IMR-90 (cell line): ENCODE measurements at regions not wholly inside any gene's neighbourhood (a gene's known extent, or its start where the extent isn't known, plus 50 kb on each side); places are given as distances from the start of the nearest gene placed in this dataset.

ENCODE experiments used
- ATAC-seq: fragments of 200-7000 bp; cut with Tn5 transposase; 2 replicates; pipeline ENCODE4 v1.9.1; 2020; ENCODE audit warnings: low read depth, mild to moderate bottlenecking, moderate library complexity
- BruUV-seq: library from RNA; stranded (reverse); fragments of 400-500 nt; replicated peaks from 2 replicates; lab custom pipeline; 2021; lab: Mats Ljungman, UMichigan
- CTCF ChIA-PET: fragments of 300-600 bp; formaldehyde crosslinking; extraction: SDS; loops from one replicate; lab custom pipeline; 2021; ENCODE audit warnings: antibody characterized with exemption; lab: Yijun Ruan, JAX
- POLR2A ChIA-PET: fragments of 300-600 bp; sonication (Branson Sonifier 250); formaldehyde crosslinking; loops from one replicate; lab custom pipeline; 2022; ENCODE audit warnings: antibody characterized with exemption; ENCODE audit not compliant: unreplicated experiment; lab: Charles Lee
- DNase-seq: peaks from one replicate; pipeline ENCODE4 v3.0.0; 2013
- H2AFZ ChIP-seq: replicated peaks from 2 replicates; pipeline ENCODE3; 2013; ENCODE audit warnings: low read length, mild to moderate bottlenecking; ENCODE audit not compliant: poor library complexity
- H2AK5ac ChIP-seq: 2 replicates; pipeline ENCODE4 v1.6.1; 2013; ENCODE audit warnings: low read depth, low read length, inconsistent platforms
- H2AK9ac ChIP-seq: replicated peaks from 2 replicates; pipeline ENCODE3; 2013; ENCODE audit warnings: mild to moderate bottlenecking, low read depth, low read length, moderate library complexity; ENCODE audit not compliant: poor library complexity
- H2BK120ac ChIP-seq: 2 replicates; pipeline ENCODE4 v1.6.1; 2013; ENCODE audit warnings: low read depth, low read length, inconsistent platforms
- H2BK15ac ChIP-seq: 3 replicates; pipeline ENCODE4 v1.6.1; 2013; ENCODE audit warnings: low read depth, low read length, inconsistent platforms
- H2BK20ac ChIP-seq: 2 replicates; pipeline ENCODE4 v1.6.1; 2013; ENCODE audit warnings: low read depth, mild to moderate bottlenecking, inconsistent platforms, low read length, moderate library complexity
- H2BK5ac ChIP-seq: 2 replicates; pipeline ENCODE4 v1.6.1; 2013; ENCODE audit warnings: mild to moderate bottlenecking, low read depth, low read length, inconsistent platforms; ENCODE audit not compliant: poor library complexity, severe bottlenecking
- H3K14ac ChIP-seq: replicated peaks from 2 replicates; pipeline ENCODE4 v1.6.1; 2013; ENCODE audit warnings: low read depth, low read length, inconsistent platforms
- H3K18ac ChIP-seq: 2 replicates; pipeline ENCODE4 v1.6.1; 2013; ENCODE audit warnings: low read depth, low read length, control low read depth
- H3K23ac ChIP-seq: 2 replicates; pipeline ENCODE4 v1.6.1; 2013; ENCODE audit warnings: low read depth, low read length, inconsistent platforms
- H3K27ac ChIP-seq: 2 replicates; pipeline ENCODE4 v1.5.1; 2013; ENCODE audit warnings: mild to moderate bottlenecking, control low read depth, low read length; ENCODE audit not compliant: insufficient read depth
- H3K27me3 ChIP-seq: 2 replicates; pipeline ENCODE4 v1.6.1; 2013; ENCODE audit warnings: low read length; ENCODE audit not compliant: control insufficient read depth, insufficient read depth
- H3K36me3 ChIP-seq: 2 replicates; pipeline ENCODE4 v1.6.1; 2013; ENCODE audit warnings: low read length, mixed read lengths; ENCODE audit not compliant: control insufficient read depth, insufficient read depth
- H3K4ac ChIP-seq: 2 replicates; pipeline ENCODE4 v1.6.1; 2013; ENCODE audit warnings: low read depth, low read length, inconsistent platforms
- H3K4me1 ChIP-seq: 2 replicates; pipeline ENCODE4 v1.6.1; 2013; ENCODE audit warnings: low read length, mixed read lengths; ENCODE audit not compliant: control insufficient read depth, insufficient read depth
- H3K4me2 ChIP-seq: 2 replicates; pipeline ENCODE4 v1.6.1; 2013; ENCODE audit warnings: low read depth, mild to moderate bottlenecking, control low read depth, low read length, moderate library complexity
- H3K4me3 ChIP-seq: 2 replicates; pipeline ENCODE4 v1.5.1; 2013; ENCODE audit warnings: low read depth, mild to moderate bottlenecking, control low read depth, low read length, moderate library complexity; ENCODE audit not compliant: insufficient read depth
- H3K56ac ChIP-seq: 2 replicates; pipeline ENCODE4 v1.6.1; 2013; ENCODE audit warnings: low read length, inconsistent platforms; ENCODE audit not compliant: insufficient read depth; ENCODE audit errors: extremely low read depth
- H3K79me1 ChIP-seq, 2 experiments: 2 replicates each; pipeline ENCODE4 v1.6.1; 2013; ENCODE audit warnings: low read length in 2 of 2, inconsistent platforms in 1 of 2, low read depth in 1 of 2
- H3K9ac ChIP-seq: 2 replicates; pipeline ENCODE4 v1.6.1; 2013; ENCODE audit warnings: low read depth, low read length, control low read depth
- H3K9me1 ChIP-seq: 2 replicates; pipeline ENCODE4 v1.6.1; 2013; ENCODE audit warnings: low read length, inconsistent platforms; ENCODE audit not compliant: insufficient read depth
- H3K9me3 ChIP-seq: 2 replicates; pipeline ENCODE4 v1.6.1; 2013; ENCODE audit warnings: low read length; ENCODE audit not compliant: control insufficient read depth, insufficient read depth
- H4K20me1 ChIP-seq: 2 replicates; pipeline ENCODE4 v1.6.1; 2013; ENCODE audit warnings: low read length, inconsistent platforms; ENCODE audit not compliant: insufficient read depth
- H4K5ac ChIP-seq: 2 replicates; pipeline ENCODE4 v1.6.1; 2013; ENCODE audit warnings: mild to moderate bottlenecking, low read depth, low read length, control low read depth
- H4K8ac ChIP-seq, 2 experiments: 2 replicates each; pipeline ENCODE4 v1.6.1; 2013; ENCODE audit warnings: low read depth in 2 of 2, low read length in 2 of 2, control low read depth in 1 of 2, inconsistent platforms in 1 of 2
- H4K91ac ChIP-seq: 2 replicates; pipeline ENCODE4 v1.6.1; 2013; ENCODE audit warnings: low read depth, low read length, inconsistent platforms; ENCODE audit not compliant: insufficient read depth
- BHLHE40 ChIP-seq: fragments of 150-350 bp; IDR thresholded peaks from 2 replicates; pipeline ENCODE4 v1.6.1; 2016; ENCODE audit warnings: mild to moderate bottlenecking, low read depth, low read length
- CEBPB ChIP-seq: IDR thresholded peaks from 2 replicates; pipeline ENCODE4 v1.6.1; 2012; ENCODE audit warnings: low read depth, low read length, improper control_type of control experiment
- CHD1 ChIP-seq: IDR thresholded peaks from 2 replicates; pipeline ENCODE4 v1.6.1; 2012; ENCODE audit warnings: low read depth, low read length, improper control_type of control experiment
- CTCF ChIP-seq: conservative IDR thresholded peaks from 2 replicates; pipeline ENCODE4 v1.5.1; 2012; ENCODE audit warnings: mild to moderate bottlenecking, low read depth, low read length, improper control_type of control experiment
- ELK1 ChIP-seq: fragments of 150-350 bp; IDR thresholded peaks from 2 replicates; pipeline ENCODE4 v1.6.1; 2016; ENCODE audit warnings: low read depth, mild to moderate bottlenecking, low read length, moderate library complexity, borderline replicate concordance
- FOS ChIP-seq: fragments of 150-350 bp; IDR thresholded peaks from 2 replicates; pipeline ENCODE4 v1.6.1; 2016; ENCODE audit warnings: low read depth, low read length
- MAFK ChIP-seq: IDR thresholded peaks from 2 replicates; pipeline ENCODE4 v1.6.1; 2012; ENCODE audit warnings: low read depth, low read length, improper control_type of control experiment
- MAZ ChIP-seq: IDR thresholded peaks from 2 replicates; pipeline ENCODE4 v1.6.1; 2012; ENCODE audit warnings: low read depth, mild to moderate bottlenecking, low read length, improper control_type of control experiment, moderate library complexity, borderline replicate concordance
- MXI1 ChIP-seq: IDR thresholded peaks from 2 replicates; pipeline ENCODE4 v1.6.1; 2012; ENCODE audit warnings: low read depth, mild to moderate bottlenecking, low read length, moderate library complexity, borderline replicate concordance
- NFE2L2 ChIP-seq: fragments of 150-350 bp; IDR thresholded peaks from 2 replicates; pipeline ENCODE4 v1.6.1; 2016; ENCODE audit warnings: low read depth, mild to moderate bottlenecking, low read length
- POLR2A ChIP-seq: IDR thresholded peaks from 2 replicates; pipeline ENCODE4 v1.6.1; 2012; ENCODE audit warnings: mild to moderate bottlenecking, low read depth, low read length
- RAD21 ChIP-seq: IDR thresholded peaks from 2 replicates; pipeline ENCODE4 v1.6.1; 2012; ENCODE audit warnings: low read length, improper control_type of control experiment
- RCOR1 ChIP-seq: IDR thresholded peaks from 2 replicates; pipeline ENCODE4 v1.6.1; 2012; ENCODE audit warnings: mild to moderate bottlenecking, low read length, improper control_type of control experiment; ENCODE audit not compliant: insufficient replicate concordance
- RFX5 ChIP-seq: IDR thresholded peaks from 2 replicates; pipeline ENCODE4 v1.8.0; 2012; ENCODE audit warnings: low read depth, mild to moderate bottlenecking, low read length, moderate library complexity
- SMC3 ChIP-seq: fragments of 150-350 bp; IDR thresholded peaks from 2 replicates; pipeline ENCODE4 v1.6.1; 2016; ENCODE audit warnings: low read depth, mild to moderate bottlenecking, antibody characterized with exemption, low read length, moderate library complexity
- WGBS, 2 experiments: methylation state at CpG; one replicate each; pipeline versions ENCODE4 v1.1.5 to v1.1.7; 2013; ENCODE audit warnings: missing lambda C conversion rate in 2 of 2; ENCODE audit not compliant: insufficient read length in 1 of 2; ENCODE audit errors: extremely low coverage in 2 of 2; 5-methylcytosine and 5-hydroxymethylcytosine counted together
- dilution Hi-C: fragments of 300-500 bp; cut with HindIII; formaldehyde crosslinking; loops from one replicate; pipeline ENCODE4 v1.14.3; 2018; ENCODE audit warnings: low sequenced_read_pairs; ENCODE audit not compliant: unreplicated experiment
- in situ Hi-C: fragments of 300-500 bp; cut with MboI; formaldehyde crosslinking; loops from 3 replicates; pipeline ENCODE4 v1.14.3; 2019; ENCODE audit warnings: low sequenced_read_pairs, inconsistent platforms, mixed read lengths
- intact Hi-C: fragments of 100-400 bp; cut with micrococcal nuclease; formaldehyde crosslinking; loops from 2 replicates; pipeline ENCODE4 v1.10.0; 2022
- TF ChIP-seq, protein P1 (sequence below): fragments of 150-350 bp; IDR thresholded peaks from 2 replicates; pipeline ENCODE4 v1.6.1; 2017; ENCODE audit warnings: mild to moderate bottlenecking, antibody characterized with exemption, low read length, low read depth

GRCh38 chr14:105767315-105767714 is 240.9 kb downstream of the TMEM121 start:
- intact Hi-C loops: no loop called here
- Histone ChIP-seq H2AK9ac (no peak overlapping the region), H2BK120ac (no peak overlapping the region), H4K5ac (no peak overlapping the region), H3K4me2 (no peak overlapping the region), H3K23ac (no peak overlapping the region), H2BK5ac (no peak overlapping the region), H3K9ac (no peak overlapping the region), H3K27me3 (no peaks in the 10 kb centered on the region), H2BK20ac (no peak overlapping the region), H2AK5ac (no peak overlapping the region), H4K8ac (no peak overlapping the region), H3K27ac (no peak overlapping the region), H2AFZ (no peak overlapping the region), H3K18ac (no peak overlapping the region), H3K4me3 (no peak overlapping the region), H3K79me1 (no peaks in the 10 kb centered on the region), H3K9me3 (peaks cover 19% of the 10 kb centered on the region), H3K36me3 (no peaks in the 10 kb centered on the region), H4K91ac (no peak overlapping the region), H3K14ac (no peak overlapping the region), H4K20me1 (no peaks in the 10 kb centered on the region), H3K4ac (no peak overlapping the region), H3K4me1 (no peaks in the 10 kb centered on the region), H3K9me1 (no peaks in the 10 kb centered on the region), H2BK15ac (no peak overlapping the region), H3K56ac (no peak overlapping the region)
- POLR2A ChIA-PET: no interaction called here
- dilution Hi-C loops: no loop called here
- no peak for DNase-seq
- BruUV-seq: no TSS peak
- CTCF ChIA-PET: no interaction called here
- ATAC-seq: no peak
- 46% methylated on average over 3 of the region's 7 CpGs; no CpG with 5 or more reads in 1 of the 2 experiments for WGBS, 2 experiments
- TF ChIP-seq CTCF (no peak), RCOR1 (no peak), ELK1 (no peak), MXI1 (no peak), SMC3 (no peak), RFX5 (no peak), MAZ (no peak), FOS (no peak), CEBPB (no peak), CHD1 (no peak), NFE2L2 (no peak), RAD21 (no peak), POLR2A (no peak), MAFK (no peak), BHLHE40 (no peak)
- TF ChIP-seq, protein P1, sequence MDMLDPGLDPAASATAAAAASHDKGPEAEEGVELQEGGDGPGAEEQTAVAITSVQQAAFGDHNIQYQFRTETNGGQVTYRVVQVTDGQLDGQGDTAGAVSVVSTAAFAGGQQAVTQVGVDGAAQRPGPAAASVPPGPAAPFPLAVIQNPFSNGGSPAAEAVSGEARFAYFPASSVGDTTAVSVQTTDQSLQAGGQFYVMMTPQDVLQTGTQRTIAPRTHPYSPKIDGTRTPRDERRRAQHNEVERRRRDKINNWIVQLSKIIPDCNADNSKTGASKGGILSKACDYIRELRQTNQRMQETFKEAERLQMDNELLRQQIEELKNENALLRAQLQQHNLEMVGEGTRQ: no peak
- in situ Hi-C loops: no loop called here
